Transverse colon (tissue), 3 donors: ENCODE measurements at regions not wholly inside any gene's neighbourhood (a gene's known extent, or its start where the extent isn't known, plus 50 kb on each side); places are given as distances from the start of the nearest gene placed in this dataset.

ENCODE experiments used
- EP300 ChIP-seq: sonication (generic); formaldehyde crosslinking; IDR thresholded peaks from one replicate; pipeline ENCODE4 v1.6.1; 2017; ENCODE audit warnings: antibody characterized with exemption, low read depth
- TF ChIP-seq, protein P1 (sequence below), 5 experiments: fragments of 200-600 bp in 3 of 5; fragments of 450-650 bp in 2 of 5; sonication (generic) in 3 of 5; IDR thresholded peaks; 1 replicate in 2 of 5; 2 replicates in 3 of 5; pipeline ENCODE4 v1.5.1; 2016 to 2017; ENCODE audit warnings: antibody characterized with exemption in 5 of 5, inconsistent platforms in 3 of 5, mild to moderate bottlenecking in 2 of 5, moderate library complexity in 1 of 5

DNA sequence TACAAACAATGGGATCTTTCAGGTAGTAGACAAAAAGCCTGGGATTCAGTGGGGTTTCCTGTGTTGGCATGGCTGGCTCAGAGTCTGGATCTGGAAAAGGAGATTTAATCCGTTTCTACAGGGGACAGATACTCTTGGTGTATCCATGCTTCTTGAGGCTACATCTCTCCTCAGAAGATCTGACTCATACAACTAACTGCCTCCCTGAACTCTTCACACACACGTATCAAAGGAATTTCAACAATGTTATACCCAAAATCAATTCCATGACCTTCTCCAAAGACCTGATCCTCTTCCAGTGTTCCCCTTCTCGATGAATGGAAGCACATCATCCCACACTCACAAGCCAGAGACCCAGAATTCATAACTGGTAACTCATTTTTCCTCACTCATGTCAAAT lies 435.3 kb upstream of the NBEA start:
- TF ChIP-seq, protein P1, sequence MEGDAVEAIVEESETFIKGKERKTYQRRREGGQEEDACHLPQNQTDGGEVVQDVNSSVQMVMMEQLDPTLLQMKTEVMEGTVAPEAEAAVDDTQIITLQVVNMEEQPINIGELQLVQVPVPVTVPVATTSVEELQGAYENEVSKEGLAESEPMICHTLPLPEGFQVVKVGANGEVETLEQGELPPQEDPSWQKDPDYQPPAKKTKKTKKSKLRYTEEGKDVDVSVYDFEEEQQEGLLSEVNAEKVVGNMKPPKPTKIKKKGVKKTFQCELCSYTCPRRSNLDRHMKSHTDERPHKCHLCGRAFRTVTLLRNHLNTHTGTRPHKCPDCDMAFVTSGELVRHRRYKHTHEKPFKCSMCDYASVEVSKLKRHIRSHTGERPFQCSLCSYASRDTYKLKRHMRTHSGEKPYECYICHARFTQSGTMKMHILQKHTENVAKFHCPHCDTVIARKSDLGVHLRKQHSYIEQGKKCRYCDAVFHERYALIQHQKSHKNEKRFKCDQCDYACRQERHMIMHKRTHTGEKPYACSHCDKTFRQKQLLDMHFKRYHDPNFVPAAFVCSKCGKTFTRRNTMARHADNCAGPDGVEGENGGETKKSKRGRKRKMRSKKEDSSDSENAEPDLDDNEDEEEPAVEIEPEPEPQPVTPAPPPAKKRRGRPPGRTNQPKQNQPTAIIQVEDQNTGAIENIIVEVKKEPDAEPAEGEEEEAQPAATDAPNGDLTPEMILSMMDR (IDR thresholded peaks at IDR 0.05), result no peak
- no peak for TF ChIP-seq EP300
